EH (cell line): ENCODE measurements at regions not wholly inside any gene's neighbourhood (a gene's known extent, or its start where the extent isn't known, plus 50 kb on each side); places are given as distances from the start of the nearest gene placed in this dataset.

ENCODE experiments used
- DNase-seq: peaks from one replicate; pipeline ENCODE4 v3.0.0-alpha.2; 2015; ENCODE audit warnings: low read depth

DNA sequence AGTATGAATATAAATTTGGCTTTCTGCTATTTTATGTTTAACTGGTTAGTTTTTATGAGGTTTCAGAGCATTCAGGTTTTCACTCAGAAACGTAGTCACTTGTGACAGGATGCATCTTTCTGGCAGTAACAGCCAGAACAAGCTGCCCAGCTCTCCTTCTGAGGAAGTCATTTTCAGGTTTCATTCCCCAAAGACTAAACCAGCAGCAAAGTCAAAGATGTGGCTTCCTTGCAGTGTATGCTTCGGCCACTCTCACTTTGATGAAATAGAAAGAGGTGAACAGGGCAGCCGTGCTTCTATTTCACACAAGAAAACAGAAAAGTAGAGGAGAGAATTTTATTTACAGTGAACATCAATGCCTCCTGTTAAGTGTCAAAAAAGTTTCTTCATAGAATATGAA lies 469.1 kb downstream of the BTBD3 start:
- DNase-seq: no peak

DNA sequence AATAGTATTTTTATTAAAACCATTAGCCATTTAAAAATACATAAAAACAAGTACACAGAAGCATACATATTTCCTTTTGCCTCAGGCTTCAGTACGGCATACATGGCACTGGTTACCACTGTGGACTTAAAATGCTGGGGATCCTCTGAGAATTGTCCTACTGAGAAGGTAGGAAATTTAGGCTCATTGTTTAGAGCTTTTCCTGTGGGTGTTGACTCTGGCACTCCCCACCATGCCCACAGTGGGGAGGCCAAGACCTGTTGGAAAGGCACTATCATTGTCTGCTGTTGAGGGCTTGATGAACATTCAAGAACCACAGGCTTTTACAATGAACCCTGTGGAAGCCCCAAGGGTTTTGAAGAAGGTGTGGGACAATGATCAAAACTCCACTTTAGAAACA lies 473.4 kb downstream of the BTBD3 start:
- DNase-seq: no peak

- DNase-seq: no peak
These were observed 477.1 kb downstream of the BTBD3 start for GRCh38 chr20:12394786-12395185.

GRCh38 chr20:12395353-12395752 lies 477.7 kb downstream of the BTBD3 start:
- no peak for DNase-seq

GRCh38 chr20:12395760-12396159 lies 478.1 kb downstream of the BTBD3 start:
- DNase-seq: no peak

- no peak for DNase-seq
These were observed 481.6 kb downstream of the BTBD3 start for GRCh38 chr20:12399110-12399836.

- no peak for DNase-seq
These were observed 487.2 kb downstream of the BTBD3 start for GRCh38 chr20:12404941-12405340.

DNA sequence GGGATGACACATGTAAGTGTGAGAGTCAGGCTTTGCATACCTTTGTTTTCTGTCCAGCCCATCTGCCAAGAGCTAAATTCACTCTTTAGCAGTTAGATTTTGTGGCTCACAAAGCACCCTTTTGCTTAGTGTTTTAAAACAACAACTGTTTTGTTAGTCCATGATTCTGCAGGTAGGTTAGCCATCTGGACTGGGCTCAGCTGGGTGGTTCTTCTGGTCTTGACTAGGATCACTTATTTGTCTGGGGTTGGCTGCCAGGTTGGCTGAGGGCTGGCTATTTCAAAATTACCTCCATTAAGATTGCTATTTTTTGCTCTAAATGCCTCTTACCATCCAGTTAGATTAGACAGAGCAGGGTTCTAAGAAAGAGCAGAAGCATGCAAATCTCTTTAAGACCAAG lies 489.3 kb downstream of the BTBD3 start:
- no peak for DNase-seq

GRCh38 chr20:12409501-12409900 lies 491.8 kb downstream of the BTBD3 start:
- no peak for DNase-seq

- DNase-seq: no peak
These were observed 493.1 kb downstream of the BTBD3 start for GRCh38 chr20:12410783-12411182.

DNA sequence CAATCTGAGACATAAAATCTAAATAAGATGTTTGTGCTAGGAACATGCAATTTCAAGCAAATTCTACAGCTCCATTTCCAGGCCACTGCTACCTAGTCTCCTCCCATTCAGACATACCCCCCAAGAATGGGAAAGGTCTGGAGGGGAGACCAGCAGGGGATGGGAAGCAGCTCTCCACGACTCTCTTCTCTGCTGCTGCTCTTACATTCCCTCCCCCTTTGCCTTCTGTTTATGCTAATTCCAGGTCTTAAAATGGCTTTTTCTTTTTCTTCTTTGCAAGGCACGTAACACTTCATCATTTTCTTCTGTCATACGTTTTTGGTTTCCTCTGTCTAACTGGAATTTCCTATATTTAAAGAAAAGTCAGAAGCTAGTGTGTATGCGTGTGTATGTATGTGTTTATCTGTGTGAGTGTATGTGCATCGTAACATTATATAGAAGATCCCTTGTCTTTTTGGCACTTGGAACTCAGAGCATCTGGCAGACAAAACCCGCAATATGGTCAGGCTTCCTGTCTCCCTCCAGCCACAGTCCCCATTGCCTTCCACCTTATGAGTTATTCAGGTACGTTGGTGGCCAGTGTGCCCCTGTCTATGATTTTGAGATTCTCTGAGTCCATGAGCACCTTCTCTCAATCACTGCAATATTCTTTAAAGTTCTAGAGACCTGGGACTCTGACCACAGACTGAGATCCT lies 493.7 kb downstream of the BTBD3 start:
- DNase-seq: no peak

- no peak for DNase-seq
These were observed 495.4 kb downstream of the BTBD3 start for GRCh38 chr20:12413116-12413515.

DNA sequence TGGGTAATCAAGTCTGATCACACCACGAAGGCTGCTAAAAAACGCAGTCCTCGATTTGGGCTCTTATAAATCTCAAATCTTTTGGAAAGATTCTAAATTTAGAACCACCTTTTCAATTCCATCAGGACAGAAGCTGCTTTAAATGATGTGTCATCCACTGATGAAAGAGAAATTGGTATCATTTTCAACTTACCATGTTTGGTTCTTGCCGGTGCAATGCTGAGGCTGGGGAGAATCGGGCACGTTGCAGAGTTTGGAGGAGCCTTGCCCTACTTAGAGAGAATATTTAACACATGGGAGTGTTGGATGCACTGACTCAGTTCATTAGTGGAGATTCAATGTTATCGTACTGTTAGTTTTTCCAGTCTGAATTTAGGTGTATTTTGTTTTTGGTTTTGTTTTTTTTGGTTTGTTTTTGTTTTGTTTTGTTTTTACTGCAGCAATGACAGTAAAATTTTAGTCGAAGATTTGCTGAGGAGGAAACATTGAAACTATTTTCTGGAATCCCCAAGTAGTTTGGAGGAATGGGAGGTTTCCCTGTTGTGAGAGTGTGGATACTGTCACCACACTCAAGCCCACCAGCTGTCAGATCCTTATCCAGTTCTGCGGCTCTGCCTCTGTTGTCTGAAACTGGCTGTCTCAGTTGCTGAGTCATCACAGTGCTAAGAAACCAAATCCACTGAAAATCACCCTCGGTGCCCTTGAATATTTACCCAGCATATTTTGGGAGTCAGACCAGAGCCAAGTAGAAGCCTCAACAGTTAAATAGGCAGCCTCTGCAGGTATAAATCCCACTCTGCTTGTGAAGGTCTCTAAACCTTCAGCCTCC lies 497.0 kb downstream of the BTBD3 start:
- no peak for DNase-seq

- no peak for DNase-seq
These were observed 498.6 kb downstream of the BTBD3 start for GRCh38 chr20:12416281-12416680.

GRCh38 chr20:12433724-12434123 lies 516.0 kb downstream of the BTBD3 start:
- no peak for DNase-seq

- no peak for DNase-seq
These were observed 517.0 kb downstream of the BTBD3 start for GRCh38 chr20:12434672-12435071.

- DNase-seq: no peak
These were observed 517.6 kb downstream of the BTBD3 start for GRCh38 chr20:12435268-12435667.

GRCh38 chr20:12453711-12454110 lies 536.0 kb downstream of the BTBD3 start:
- DNase-seq: no peak

GRCh38 chr20:12455148-12455547 lies 537.5 kb downstream of the BTBD3 start:
- no peak for DNase-seq

- DNase-seq: no peak
These were observed 540.5 kb downstream of the BTBD3 start for GRCh38 chr20:12458241-12458640.

GRCh38 chr20:12464036-12464435 lies 544.7 kb upstream of the SPTLC3 start:
- DNase-seq: no peak

DNA sequence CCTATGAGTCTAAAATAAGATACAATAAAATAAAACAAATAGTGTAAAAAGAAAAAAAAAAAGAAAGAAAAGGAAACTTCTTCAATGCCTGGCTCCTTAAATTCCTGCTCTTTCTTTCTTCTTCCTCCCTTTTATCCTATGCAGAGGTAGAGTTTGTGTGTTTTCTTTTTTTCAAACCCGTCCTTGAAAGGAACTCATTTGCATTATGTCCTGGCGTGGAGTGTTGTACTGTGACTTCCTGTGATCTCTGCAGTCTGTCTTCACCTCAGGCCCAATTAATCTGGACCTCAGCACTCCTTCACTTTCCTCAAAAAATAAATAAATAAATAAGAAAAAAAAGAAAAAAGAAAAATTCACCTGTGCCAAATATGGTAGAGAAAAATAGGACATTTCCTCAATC lies 541.9 kb upstream of the SPTLC3 start:
- DNase-seq: no peak

GRCh38 chr20:12467758-12468157 lies 541.0 kb upstream of the SPTLC3 start:
- DNase-seq: no peak
